Fibroblast of skin of left quadriceps (primary cell): ENCODE measurements at regions not wholly inside any gene's neighbourhood (a gene's known extent, or its start where the extent isn't known, plus 50 kb on each side); places are given as distances from the start of the nearest gene placed in this dataset.
A peak's percentile ranks its signal among the peaks of the same experiment; 100 is the strongest.

ENCODE experiments used
- DNase-seq, 2 experiments: peaks; one replicate each; pipeline ENCODE4 v3.0.0-alpha.2; 2013; ENCODE audit warnings: low read depth in 2 of 2

DNA sequence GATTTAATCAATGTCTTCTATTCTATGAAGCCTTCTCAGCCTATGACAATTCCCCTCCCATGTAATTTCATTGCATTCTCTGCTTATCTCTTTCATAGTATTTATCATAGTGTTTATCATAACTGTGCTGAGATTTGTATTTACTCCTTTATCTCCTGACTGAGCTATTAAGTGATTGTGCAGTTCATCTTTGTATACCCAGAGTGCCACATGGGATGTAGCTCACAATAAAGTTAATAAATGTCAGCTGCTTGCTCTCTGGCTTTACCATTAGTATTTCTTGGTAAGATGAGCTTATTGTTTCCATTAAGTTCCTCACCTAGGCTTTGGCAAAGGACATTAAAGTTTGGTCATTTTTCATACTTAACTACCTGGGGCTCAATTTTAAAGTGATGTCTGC, 275.1 kb upstream of the MPDZ start:
- no peak for DNase-seq

DNA sequence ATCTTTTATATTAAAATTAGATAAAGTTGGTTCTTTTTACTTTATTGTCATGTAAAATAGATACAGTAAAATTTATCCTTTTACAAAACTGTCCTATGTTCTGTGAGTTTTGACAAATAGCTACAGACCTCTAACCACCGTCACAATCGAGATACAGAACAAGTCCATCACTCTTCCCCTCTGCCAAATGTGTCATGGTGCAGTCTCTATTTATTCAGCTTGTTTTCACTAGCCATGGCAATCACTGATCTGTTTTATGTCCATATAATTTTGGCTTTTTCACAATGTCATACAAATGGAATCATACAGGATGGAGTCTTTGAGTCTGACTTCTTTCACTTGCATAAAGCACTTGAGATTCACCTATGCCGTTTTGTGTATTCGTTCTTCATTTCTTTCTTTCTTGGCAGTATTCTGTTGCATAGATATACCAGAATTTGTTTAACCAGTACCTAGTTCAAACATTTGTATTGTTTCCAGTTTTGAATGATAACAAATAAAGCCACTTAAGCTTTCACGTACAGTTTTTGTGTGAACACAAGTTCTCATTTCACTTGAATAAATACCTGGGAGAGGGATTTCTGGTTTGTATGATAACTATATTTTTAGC, 273.2 kb upstream of the MPDZ start:
- DNase-seq, result no peak

DNA sequence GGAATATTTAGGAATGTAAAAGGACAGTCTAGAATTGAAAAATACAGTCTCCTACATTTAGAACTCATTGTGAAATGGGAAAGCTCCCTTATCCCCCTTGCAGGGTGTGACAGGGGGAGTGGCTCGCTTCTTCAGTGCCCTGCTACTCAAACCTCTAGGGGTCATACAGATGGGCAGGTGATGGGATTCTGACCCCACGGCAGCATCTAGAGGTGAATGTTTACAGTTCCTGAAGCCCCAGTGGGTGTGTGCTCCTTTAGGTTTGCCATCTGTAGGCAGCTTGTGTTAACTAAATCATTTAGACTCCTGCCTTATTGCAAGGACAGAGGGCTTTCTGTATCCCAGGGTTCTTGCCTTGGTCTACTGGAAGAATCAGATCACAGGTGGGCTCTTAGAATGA, 271.0 kb upstream of the MPDZ start:
- DNase-seq, result no peak

DNA sequence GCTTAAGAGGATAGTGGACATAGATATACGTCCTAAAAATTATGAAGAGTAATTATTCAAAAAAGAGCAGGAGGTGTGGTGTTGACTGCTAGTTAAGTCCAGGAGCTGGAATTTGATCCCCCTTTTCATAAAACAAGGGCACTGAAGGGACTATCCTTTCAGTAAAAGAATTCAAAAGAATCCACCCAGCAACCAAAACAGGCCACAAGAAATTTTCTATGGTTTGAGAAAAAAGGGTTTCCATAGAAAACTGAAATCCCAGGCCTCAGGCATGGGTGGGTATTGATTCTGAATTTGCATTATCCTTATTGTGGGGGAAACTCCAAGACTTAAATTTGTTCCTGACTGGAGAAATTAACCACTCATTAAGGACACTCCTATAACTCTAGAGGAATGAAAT, 269.0 kb upstream of the MPDZ start:
- no peak for DNase-seq

DNA sequence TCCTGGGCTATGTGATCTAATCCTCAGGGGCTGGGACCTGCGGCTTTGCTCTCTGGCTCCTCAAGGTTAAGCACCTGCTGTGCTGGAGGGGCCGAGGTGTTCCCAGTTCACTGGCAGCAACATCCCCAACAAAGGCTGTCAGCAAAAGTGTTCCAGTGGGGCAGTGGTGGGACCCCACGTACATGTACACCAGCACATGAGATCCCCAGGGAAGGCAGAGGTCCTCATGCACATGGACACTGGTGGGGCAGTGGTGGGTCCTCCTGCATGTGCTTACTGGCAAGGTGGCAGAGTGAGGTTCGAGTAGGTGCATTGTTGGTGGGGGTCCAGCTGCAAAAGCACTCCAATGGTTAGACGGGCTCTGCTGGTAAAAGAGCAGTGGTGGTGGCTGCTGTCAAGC, 255.6 kb upstream of the MPDZ start:
- no peak for DNase-seq

DNA sequence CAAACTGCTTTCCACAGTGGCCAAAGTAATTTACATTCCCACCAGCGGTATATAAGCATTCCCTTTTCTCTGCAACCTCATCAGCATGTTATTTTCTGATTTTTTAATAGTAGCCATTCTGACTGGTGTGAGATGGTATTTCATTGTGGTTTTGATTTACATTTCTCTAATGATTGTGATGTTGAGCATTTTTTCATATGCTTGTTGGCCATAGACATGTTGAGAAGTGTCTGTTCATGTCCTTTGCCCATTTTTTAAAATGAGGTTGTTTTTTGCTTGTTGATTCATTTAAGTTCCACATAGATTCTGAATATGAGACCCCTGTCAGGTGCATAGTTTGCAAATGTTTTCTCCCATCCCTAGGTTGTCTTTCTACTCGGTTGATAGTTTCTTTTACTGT, 254.5 kb upstream of the MPDZ start:
- DNase-seq, result no peak

DNA sequence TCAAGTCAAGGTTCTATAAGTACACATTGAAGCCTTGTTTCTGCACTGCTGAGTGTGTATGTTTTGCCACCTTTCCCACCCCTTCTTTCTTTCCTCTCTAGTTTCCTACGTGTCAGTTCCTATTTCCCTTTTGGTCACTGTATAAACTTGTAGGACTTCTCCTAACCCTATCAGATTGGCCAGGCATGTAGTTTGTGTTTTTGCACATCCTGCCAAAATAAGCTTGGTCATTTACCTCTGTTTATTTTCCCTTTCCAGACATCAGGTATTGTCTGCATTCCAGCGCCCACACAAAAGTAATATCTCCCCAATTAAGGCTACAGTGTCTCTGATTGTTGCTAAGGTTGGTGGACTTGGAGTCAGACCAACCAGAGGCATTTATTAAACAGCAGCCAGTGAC, 252.9 kb upstream of the MPDZ start:
- no peak for DNase-seq

DNA sequence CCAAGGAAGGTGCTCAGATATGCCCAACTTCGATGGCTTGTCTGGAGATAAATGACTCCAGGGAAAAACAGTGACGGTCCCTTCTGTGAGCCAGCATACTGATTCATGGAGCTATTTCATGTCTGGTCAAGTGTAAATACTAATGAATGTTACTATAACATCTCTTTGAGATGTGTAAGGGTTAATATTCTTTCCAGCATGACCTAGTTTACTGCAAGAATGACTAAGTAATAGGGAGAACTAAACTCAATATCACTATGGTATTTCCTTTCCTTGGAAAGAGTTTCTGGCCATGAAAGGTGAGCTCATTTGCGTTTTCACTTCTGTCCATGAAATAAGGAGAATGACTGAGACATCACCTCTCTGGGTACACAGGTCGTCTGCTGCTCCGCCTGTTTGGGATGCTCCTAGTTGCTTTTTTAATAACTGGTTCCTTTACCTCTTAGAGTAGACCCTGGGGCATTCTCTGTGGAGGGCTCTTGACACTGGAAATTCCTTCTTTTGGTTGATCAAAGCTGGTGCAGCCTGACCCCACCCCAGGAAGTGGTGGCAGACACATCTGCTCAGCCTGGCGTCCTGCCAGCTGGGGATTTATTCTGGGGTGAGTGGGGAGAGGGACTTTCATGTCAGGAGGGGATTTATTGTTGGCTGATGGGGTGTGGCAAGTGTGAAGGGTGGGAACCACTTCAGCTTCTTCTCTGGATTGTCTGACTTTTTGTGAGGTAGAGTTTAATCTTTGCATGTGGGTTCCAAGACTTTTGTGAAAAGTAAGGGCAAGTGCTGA, 250.0 kb upstream of the MPDZ start:
- DNase-seq, result no peak

DNA sequence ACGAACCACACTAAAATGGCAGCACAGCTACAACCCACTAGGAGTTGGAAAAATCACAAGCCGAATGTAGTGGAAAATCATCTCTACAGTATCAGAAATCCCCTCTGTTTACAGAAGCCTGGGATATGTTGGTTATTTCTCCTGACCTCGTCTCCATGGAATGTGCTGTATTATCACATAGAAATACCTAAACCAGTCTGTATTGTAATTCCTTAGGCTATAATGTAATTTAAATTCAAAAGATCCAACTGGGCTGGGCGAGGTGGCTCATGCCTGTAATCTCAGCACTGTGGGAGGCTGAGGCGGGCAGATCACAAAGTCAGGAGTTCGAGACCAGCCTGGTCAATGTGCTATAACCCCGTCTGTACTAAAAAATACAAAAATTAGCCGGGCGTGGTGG, 244.8 kb upstream of the MPDZ start:
- no peak for DNase-seq

DNA sequence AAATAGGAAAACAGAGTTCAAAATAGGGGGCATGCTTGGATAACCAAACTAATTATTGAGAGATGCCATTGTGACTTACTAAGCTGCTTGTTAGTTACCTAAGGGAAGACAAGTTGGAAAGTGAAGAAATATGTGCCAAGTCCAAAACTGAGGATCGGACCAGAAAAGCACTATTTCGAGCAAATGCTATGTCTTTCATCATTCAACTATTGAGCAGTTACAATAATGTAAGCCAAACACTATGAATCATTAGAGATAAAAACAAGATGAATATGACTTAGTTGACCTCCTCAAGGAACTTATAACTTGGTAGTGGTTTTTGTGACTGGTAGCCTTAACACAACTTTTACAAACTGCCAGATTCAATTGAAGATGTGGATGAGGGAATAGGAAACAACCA, 240.6 kb upstream of the MPDZ start:
- peak in 1 of 2 experiments; percentile 15 for DNase-seq

DNA sequence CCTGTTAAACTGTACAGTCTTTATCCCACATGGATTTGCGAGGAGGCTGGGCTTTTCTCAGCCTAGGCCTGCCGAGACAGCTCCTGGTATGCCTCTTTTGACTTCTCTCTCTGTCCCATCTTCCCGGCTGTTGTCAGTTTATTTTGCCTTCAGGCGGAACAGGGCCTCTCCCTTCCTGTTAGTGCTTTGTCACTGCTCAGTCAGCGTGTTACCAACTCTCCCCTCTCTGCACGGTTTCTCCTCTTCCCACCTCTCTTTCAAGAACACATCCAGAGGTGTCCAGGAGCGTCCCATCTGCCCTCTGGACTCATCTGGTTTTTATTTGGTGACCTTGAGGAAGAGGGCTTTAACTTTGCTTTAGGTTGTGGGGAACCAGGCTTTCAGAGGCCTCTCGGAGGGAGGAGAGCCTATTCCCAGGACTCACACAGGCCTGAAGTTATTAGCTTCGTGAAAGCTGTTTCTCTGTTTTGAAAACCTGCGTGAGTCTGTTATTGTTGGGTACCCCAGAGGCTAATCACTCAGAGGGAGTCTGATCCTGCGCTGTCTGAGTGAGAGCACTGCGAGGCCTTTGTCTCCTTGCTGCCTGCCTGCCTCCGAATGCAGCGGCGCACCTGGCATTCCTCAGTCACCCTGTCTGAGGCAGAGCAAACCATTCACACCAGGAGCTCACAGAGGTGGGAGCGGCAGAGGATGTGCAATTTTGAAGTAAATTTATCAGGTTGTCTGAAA, 234.4 kb upstream of the MPDZ start:
- DNase-seq, result peak in 1 of 2 experiments; percentile 10

DNA sequence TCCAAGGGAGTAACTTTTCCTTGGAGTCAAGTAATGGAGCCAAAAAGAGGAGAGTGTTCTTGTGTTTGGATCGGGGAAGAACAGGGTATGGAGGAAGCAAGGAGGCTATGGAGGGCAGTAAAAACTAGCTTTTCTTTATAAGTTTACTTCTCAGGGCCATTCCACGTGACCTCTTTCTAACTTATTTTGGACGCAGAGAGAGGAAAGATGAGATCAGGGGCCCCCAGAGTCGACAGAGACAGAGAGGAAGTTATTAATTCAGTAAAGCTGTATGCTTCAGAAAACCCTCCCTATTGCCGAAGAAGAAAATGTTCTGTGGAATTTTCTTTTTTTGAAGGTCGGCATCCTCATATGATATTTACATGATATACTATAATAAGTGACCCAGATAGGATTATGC, 233.8 kb upstream of the MPDZ start:
- peak in 1 of 2 experiments; percentile 12 for DNase-seq

DNA sequence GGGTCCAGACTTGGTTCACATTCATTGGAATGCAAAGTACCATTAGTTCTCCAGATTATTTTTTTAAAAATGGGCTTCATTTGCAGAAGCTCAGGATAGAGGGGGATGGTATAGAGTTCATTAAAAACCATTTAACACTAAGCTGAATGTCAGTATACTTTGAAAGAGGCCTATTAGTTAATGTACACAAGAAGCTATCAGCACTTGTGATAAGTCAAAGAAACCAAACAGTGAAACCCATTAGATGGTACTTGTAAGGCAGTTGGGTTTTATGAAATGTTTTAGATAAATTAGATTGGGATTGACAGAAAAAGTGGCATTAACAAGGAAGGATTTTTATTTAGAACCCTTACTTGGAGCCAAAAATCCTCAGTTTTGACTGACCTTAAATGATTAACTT, 229.2 kb upstream of the MPDZ start:
- no peak for DNase-seq

DNA sequence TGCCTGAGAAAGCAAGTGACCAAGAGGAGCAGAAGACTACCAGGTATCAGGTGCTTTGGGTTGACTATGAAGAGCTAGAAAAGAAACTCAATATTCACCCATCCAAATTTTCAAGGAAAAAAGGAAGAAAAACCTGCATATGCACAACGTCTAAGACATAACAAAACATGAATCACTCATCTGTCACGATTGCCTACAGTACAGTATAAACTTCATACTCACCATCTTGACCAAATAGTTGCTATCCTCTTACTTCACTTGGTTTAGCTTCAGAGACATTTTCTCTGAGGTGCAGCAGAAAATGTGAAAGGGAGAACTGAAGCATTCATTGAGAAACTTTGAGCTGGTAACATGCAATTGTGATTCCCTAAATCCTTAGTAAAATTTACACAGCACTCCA, 228.6 kb upstream of the MPDZ start:
- no peak for DNase-seq

DNA sequence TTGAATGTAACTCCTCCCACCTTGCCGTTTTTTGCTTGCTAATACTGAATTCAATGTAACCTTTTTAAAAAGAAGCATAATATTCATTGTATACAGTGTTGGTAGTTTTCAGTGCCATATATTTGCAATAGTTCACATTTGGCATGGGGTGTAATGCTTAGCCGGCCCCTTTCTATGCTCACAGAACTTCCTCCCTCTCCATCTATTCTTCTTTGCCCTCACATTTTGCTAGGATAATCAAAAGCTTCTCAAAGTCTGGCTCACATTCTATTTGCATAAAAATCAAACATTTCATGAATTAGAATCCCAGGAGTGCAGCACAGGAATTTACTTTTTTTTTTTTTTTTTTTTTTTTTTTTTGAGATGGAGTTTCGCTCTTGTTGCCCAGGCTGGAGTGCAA, 226.3 kb upstream of the MPDZ start:
- no peak for DNase-seq

DNA sequence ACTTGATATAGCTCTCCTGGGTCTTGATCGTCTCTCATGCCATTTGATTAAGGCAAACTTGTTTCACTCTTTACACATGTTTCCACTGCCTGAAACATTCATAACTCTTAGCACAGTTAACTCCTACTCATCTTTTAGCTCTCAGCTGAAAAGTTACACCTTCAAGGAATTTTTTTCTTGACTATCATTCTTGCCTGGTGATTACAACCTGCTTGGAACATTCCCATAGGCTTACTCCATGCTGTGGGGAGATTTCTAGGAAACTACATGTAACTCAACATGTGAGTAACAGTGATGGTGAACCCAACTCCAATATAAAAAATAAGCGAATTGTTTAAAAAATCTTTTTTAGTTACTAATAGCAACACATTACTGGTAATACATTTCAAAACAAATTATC, 224.1 kb upstream of the MPDZ start:
- no peak for DNase-seq

DNA sequence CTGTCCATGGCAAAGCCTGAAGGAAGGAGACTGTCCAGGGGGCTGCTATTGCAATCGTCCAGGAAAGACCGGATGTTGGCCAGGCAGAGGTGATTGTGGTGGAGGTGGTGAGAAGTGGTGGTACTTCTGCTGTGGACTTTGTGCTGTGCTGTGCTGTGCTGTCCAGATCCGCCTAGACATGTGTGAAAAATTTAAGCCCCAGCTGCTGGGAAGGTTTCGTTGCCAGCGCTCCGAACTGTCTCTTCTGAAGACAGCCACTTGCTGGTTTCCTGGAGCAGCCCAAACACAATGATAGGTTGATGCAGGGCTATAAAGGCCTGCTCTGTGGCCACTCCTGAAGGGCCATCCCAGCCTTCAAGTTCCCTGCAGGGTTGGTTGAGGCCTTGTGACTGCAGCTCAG, 223.0 kb upstream of the MPDZ start:
- DNase-seq, result no peak

DNA sequence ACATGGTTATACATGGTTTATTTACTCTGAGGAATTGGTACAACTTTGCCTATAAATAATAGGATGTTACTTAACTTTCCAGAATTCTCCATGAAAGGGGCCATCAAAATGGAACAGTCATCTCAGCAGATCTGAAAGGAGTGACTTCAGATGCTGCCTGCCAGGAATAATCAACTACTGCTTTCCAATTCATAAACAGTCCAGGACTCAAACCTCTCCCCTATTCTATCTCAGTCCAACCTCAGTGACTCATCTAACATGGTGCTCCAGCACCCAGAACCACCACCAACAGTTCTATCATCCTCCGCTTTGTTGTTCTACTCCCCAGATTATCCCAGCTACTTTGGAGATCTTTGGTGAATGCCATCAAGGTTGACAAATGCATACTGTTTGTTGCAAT, 221.5 kb upstream of the MPDZ start:
- DNase-seq, result no peak

DNA sequence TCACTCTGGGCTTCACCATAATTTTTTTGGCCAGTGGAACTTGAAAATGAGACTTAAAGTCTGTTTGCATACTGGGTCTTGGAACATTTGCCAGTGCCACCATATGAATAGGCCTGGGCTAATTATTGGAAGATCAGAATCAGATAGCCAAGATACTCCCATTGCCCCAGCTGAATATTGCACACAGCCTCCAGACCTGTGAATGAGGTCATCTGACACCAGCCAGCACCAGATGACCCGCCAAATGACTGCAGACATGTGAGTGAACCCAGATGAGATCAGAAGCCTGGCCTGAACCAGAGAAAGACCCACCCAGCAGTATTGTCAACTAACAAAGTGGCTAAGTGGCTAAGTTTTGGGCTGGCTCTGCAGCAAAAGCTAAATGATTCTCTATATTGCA, 220.5 kb upstream of the MPDZ start:
- no peak for DNase-seq

DNA sequence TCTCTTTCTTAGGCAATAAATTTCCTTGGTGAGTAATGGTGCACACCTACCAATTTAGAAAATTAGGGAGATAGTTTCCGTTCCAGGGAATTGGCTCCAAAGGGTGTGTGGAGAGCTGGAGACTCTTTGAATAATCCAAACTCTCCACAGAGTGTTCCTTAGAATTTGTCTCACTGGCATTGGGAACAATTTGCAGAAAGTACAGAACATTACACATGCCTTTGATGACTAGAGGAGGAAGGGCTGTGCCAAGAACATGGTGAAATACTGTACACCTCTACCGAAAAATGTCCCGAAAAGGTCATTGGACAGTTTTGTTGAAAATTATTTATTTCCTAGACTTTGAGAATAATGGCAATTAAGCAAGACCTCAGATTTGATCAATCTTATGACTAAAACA, 214.2 kb upstream of the MPDZ start:
- no peak for DNase-seq

DNA sequence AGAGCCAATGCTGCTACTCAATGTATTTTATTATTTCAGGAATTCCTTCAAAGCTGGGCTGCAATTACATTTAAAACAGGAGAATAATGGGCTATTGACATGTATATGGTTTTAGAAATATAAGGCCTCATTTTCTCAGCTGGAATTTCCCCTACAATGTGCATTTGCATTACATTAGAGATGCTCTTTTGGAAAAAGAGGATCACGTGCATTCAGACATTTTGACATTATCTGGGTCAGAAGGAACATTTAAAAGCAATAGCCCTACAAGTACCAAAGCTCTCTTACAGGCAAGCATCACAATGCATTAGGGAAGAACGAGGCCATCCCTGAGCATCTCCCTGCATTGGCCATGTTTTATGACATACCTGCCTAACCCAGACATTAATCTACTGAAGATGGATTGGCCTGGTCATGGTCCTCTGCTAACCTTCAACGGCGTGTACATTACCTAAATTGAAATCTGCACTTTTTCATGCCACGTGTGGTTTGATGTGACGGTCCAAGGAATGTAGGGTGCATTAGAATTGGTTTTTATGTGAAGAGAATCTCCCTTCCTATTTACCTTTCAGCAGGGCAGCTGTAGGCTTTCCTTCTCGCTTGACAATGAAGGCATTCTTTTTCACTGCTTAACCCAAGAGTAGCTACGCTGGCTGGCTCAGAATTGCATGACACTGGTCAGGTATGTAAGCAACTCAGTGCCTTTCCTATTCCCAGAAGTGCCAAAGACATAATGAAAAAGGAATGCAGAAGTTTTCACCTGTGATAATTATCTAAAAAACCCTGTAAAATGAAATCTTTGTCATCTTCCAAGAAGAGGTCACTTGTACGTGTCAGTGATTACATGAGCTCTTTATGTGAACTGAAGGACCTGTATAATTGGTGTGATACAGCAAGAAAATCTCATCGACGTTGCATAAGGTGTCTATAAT, 212.3 kb upstream of the MPDZ start:
- DNase-seq, result no peak

DNA sequence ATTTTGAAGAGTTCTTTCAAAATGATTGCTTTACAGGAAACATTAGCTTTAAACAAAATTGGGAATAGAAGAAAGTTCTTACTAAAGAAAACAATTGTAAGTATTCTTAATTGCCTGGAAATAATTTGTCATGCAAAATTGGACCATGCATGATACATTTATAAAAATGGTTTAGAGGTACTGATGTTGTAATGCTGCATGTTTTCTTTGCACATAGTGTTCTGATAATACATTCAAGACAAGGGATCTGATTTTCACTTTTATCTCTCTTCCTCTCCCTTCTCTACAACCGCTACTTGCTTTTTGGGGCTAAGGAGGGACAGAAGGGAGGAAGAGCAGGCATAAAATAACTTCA, 211.6 kb upstream of the MPDZ start:
- DNase-seq, result no peak
